Inflammatory macrophage (primary cell): ENCODE measurements at regions not wholly inside any gene's neighbourhood (a gene's known extent, or its start where the extent isn't known, plus 50 kb on each side); places are given as distances from the start of the nearest gene placed in this dataset.
"Not testable (repeated sequence)": the region's sequence is repeated elsewhere in the genome, so short reads cannot be mapped to it uniquely, and the experiment has no call there.

Experiments
- DNase-seq, 2 donors: peaks; one replicate each; pipeline ENCODE4 v3.0.0-alpha.2; 2020 to 2022

DNA sequence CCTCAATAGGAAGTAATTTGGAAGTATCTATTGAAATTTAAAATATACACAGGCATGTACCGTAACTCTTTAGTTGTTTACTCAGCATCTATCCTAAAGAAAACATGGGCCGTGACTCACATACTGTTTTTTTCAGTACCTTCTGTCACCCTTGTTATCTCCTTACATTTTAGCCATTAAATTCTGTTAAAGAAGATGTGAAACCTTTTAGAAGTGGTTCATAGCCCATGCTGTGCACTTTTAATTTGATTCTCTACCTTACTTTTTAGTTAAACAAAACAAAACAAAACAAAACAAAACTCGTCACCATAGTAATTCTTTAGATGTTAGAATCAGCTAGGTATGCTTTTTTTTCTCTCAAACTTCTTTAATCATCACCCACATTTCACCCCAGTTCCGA is 494.4 kb upstream of the RGS6 start:
- DNase-seq: no peak

GRCh38 chr14:71438684-71439083 is 493.5 kb upstream of the RGS6 start:
- DNase-seq: peak in 1 of 2 donors; percentile 13

DNA sequence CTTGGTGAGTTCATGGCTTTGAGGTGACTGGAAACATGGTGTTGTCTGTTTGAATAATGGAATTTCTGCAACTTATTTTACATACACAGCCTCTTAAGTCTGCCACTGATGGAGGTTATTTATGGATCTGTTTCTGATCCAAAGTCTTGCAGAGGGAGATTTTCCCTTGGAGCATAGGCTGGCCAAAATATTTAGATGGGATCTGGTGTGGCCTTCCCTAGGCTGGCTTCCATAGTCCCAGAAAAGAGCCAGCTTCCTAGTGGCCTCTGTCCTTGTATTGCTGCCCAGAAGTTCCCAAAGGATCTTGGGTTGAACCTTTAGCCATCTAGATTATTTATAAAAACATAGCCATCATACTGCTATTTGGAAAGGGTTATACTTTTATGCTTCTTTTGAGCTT is 491.1 kb upstream of the RGS6 start:
- DNase-seq: no peak

DNA sequence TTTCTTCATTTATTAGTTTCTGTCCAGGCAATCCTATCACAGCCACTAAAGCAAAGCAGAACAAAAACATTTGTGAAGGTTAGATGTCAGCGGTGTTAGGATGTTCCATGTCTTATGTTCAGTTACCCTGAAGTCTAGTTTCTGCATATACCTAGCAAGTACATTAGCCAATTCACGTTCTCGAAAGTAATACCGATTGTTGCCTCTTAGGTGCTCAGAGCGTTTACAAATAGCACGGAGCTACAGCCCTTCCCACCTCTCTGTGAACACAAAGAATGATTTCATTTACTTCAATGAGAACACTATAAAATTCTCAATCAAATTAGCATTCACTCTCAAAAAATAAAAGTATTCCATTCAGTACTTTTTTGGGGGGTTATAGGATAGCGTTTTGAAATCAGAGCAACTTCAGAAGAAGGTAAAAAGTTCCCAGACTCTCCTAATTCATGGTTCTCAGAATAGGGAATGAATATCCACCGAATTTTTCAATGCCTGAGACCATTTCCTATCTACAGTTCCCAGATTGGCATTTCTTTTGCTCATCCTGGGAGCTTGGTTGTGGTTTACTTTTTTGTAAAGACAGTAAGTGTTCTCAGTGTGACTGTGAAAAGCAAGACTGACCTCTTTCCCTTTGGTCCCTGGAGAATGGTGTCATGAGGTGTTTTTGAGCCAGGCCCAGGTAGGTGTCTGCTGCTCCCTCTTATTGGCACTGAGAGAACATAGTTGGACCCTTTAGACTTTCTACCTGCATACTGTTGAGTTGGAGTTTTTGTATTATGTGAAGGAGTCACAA is 488.0 kb upstream of the RGS6 start:
- no peak for DNase-seq

- no peak for DNase-seq
Measured at GRCh38 chr14:71448431-71449315, 483.6 kb upstream of the RGS6 start.

- no peak for DNase-seq
Measured at GRCh38 chr14:71449316-71450055, 482.7 kb upstream of the RGS6 start.

DNA sequence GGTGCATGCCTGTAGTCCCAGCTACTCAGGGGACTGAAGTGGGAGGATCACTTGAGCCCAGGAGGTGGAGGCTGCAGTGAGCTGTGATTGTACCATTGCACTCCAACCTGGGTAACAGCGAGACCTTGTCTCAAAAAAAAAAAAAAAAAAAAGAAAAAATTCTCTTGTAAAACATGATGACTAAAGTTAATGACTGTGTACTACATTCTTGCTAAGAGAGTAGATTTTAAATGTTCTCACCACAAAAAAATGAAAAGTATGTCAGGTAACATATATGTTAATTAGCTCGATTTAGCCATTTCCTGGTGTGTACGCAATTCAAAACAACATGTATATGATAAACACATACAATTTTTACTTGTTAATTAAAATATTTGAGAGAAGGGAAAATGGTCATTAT is 480.7 kb upstream of the RGS6 start:
- DNase-seq: no peak

- peak; percentile 25 to 32 for DNase-seq
Measured at GRCh38 chr14:71452539-71452938, 479.7 kb upstream of the RGS6 start.

GRCh38 chr14:71452987-71453386 is 479.2 kb upstream of the RGS6 start:
- peak in 1 of 2 donors; percentile 4 for DNase-seq

DNA sequence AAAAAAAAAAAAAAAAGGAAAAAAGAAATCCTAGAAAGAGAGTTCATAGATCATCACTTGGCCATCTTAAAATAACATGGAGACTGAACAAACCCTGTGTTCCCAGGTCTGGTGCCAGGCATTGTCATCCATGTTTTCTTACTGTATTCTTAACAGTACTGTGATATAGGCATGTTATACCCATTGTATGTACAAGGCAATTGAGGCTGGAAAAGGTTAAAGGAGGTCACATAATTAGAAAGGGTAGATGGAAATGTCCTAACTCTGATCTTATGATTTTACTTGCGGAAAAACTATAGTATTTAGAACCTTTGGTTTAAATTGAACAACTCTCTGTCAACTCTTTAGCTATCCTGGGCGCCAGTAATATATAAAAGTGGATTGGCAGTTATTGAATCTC is 478.2 kb upstream of the RGS6 start:
- DNase-seq: no peak

DNA sequence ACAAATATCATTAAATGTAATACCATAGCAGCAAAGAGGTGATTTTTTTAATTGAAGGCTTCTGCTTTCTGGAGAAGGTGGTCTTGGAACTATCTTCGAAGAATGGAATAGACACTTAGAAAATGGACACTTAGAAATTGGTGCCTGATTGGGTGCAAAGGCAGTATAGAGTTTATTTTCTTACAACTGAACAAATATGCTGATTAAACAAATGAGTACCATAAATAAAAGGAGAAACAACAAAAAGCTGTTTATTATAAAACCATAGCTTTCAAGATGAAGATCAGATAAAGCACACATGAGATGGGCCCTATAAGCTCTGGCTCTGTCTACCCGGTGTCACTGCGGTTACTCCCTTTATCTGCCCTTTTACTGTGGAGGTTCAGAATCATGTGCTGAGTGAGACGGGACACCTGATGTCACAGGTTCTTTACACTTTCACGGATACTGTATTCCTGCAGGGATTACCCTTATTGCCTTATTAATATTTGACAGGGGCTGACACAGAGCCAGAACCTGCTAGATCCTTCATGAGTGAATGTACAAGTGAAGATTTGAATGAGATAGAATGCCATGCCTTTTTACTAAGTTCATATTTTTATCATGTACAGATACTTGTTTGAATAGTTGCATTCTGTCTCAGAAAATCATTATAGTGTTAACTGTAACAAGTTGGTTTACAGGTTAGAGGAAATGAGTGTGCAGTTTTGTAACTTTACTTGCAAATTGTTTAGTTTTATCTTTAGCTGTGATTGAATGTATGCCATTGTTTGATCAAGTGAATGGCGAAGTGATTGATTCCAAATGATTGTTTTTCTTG is 477.5 kb upstream of the RGS6 start:
- DNase-seq: no peak

DNA sequence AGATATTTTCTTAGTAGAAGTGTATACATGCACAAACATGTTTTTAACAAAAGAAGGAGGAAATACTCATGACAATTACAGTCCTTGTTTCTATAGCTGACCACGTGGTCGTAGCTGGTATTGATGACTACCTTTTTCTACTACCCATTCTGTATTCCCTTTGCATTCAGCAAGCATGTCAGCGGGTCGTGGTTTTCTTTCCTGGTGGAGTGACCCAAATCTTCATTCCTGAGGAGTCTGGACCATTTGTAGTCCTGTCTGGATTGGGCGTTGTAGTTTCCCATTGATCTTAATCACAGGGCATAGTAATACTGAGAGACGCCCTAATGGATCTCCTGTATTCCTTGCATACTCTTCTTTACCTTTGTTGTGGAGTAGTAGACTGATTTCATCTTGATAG is 472.1 kb upstream of the RGS6 start:
- DNase-seq: no peak

- not testable (repeated sequence) for DNase-seq
Measured at GRCh38 chr14:71461617-71462016, 470.6 kb upstream of the RGS6 start.

GRCh38 chr14:71463807-71464206 is 468.4 kb upstream of the RGS6 start:
- DNase-seq: no peak

DNA sequence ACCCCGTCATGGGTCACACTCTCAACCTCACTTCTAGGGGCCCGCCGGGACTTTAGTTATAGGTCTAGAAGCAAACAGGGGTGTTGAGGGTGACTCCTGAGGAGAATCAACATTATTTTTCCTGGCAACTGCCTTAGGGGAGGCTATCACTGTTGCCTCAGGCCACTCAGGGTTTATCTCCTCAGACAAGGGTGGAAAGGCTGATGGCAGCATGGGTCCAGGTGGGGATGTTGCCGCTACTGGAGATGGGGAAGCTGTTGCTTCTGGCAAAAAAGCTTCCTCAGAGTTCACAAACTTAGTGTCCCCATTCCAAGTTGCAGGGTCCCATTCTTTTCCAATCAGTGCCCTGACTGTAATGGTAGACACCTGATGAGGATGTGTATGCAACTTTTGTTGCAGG is 467.4 kb upstream of the RGS6 start:
- DNase-seq: no peak

GRCh38 chr14:71465316-71465715 is 466.9 kb upstream of the RGS6 start:
- no peak for DNase-seq

DNA sequence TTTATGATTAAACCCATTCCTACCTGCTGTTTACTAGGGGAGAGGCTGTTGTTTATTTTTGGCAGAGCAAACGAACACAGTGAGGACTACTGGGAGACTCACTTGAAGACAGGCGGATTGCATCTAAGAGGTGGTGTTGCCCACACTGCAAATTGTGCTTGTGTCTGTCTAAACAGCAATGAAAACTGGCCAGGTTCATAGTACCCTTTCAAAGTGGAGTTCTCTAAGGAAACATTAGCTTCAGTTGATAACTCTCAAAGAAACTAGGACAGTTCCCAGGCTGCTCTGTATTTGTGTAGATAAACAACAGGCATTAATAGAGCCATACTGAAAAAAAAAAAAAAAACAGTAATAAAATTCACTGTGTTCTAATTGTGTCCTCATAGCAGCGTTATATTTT is 466.0 kb upstream of the RGS6 start:
- no peak for DNase-seq

DNA sequence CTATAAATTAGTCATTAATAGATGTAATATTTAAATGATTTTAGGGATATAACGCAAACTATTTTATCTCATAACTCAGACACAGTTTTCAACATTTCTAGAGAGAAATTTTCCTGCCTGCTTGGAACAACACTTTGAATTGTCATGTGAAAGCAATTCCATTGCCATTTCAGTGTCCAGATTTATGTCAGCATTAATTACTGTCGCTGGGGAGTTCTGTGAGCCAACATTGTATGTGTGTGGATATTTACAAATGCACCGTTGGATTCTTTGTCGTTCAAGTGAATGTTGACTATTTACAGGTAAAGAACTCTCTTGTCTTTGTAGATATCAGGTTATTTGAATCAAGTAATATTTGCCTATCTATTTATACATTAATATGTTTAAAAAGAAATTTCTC is 465.3 kb upstream of the RGS6 start:
- no peak for DNase-seq

- no peak for DNase-seq
Measured at GRCh38 chr14:71467361-71467811, 464.8 kb upstream of the RGS6 start.

GRCh38 chr14:71468701-71469100 is 463.5 kb upstream of the RGS6 start:
- DNase-seq: no peak

- DNase-seq: no peak
Measured at GRCh38 chr14:71469643-71470335, 462.4 kb upstream of the RGS6 start.
